Astrocyte (in vitro differentiated cells and primary cell): ENCODE measurements at regions not wholly inside any gene's neighbourhood (a gene's known extent, or its start where the extent isn't known, plus 50 kb on each side); places are given as distances from the start of the nearest gene placed in this dataset.

Experiments
- CTCF ChIP-seq: IDR thresholded peaks from 2 replicates; pipeline ENCODE4 v1.5.1; 2011; ENCODE audit warnings: low read depth, mild to moderate bottlenecking, inconsistent platforms, low read length, moderate library complexity; ENCODE audit not compliant: insufficient read depth
- EZH2 ChIP-seq: IDR thresholded peaks from 2 replicates; pipeline ENCODE4 v1.6.1; 2012; ENCODE audit warnings: mild to moderate bottlenecking, low read length, inconsistent platforms; ENCODE audit not compliant: insufficient read depth

DNA sequence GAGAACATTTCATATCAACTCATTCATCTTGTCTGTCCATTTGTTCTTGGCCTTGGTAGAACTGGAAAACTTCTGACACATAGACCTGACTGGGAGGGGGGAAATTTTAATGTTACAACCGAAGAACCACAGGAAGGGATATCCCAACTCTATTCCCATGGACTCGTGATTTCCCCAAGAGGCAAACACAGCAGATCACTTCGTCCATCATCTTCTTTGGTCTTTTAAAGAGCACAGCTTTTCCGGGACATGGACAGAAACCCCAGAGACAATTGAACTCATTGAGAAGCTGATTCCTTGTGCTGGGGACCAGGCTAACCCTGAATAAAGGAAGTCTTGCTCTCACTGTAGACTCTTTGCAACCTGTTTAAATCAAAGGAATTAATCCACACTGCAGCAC, 66.3 kb upstream of the TMEM170B start:
- TF ChIP-seq CTCF (no peak), EZH2 (no peak)
